ENCODE measurements at regions not wholly inside any gene's neighbourhood (a gene's known extent, or its start where the extent isn't known, plus 50 kb on each side); places are given as distances from the start of the nearest gene placed in this dataset.

GRCh38 chr12:11510671-11511070 is 115.3 kb upstream of the PRB2 start:
- H3K9ac ChIP-seq (ENCODE audit: insufficient read depth in 1 of 2, low read depth in 2 of 2, low read length in 2 of 2) = no peak overlapping the region

GRCh38 chr12:11513288-11513687 is 117.9 kb upstream of the PRB2 start:
- Histone ChIP-seq H3K79me2 (ENCODE audit: control insufficient read depth, insufficient read depth, low read length) (no peaks in the 10 kb centered on the region), H3K9me1 (ENCODE audit: control insufficient read depth, insufficient read depth, low read length) (no peaks in the 10 kb centered on the region), H4K20me1 (replicated peaks; ENCODE audit: control insufficient read depth, insufficient read depth, low read length) (no peaks in the 10 kb centered on the region), H3K9me3 (replicated peaks; ENCODE audit: control insufficient read depth, insufficient read depth, low read depth, low read length) (no peaks in the 10 kb centered on the region), H3K4me2 (ENCODE audit: insufficient read depth, low read length) (no peak overlapping the region), H3K27me3 (ENCODE audit: control insufficient read depth in 2 of 2, insufficient read depth in 2 of 2, low read length in 2 of 2) (peaks cover 0 to 13% of the 10 kb centered on the region in 2 experiments; a peak in 1 of 5 replicates), H3K36me3 (ENCODE audit: control insufficient read depth, insufficient read depth, low read length) (no peaks in the 10 kb centered on the region), H3K9ac (ENCODE audit: insufficient read depth in 1 of 2, low read depth in 2 of 2, low read length in 2 of 2) (no peak overlapping the region), H3K27ac (ENCODE audit: extremely low read depth, low read depth, low read length) (no peak overlapping the region), H2AFZ (ENCODE audit: low read depth, low read length) (no peak overlapping the region), H3K4me3 (no peak overlapping the region), H3K4me1 (replicated peaks in 1 of 2; ENCODE audit: control insufficient read depth in 2 of 2, insufficient read depth in 2 of 2, low read length in 2 of 2) (no peaks in the 10 kb centered on the region)
- FAIRE-seq (no peak), ATAC-seq (no peak), DNase-seq (ENCODE audit: extremely low read depth in 1 of 4, low spot score in 3 of 4) (peak in 2 of 4 experiments; percentile 7 to 17)
- BruUV-seq (replicated peaks) = no TSS peak
- ChIA-PET POLR2A (no interaction called here), CTCF (ENCODE audit: low intra/inter-chr PET ratio) (no interaction called here)
- 0% methylated on average over 4 of the region's 4 CpGs for WGBS (ENCODE audit: insufficient coverage, low coverage, missing lambda C conversion rate)
- in situ Hi-C loops (cut with MboI) (no loop called here), intact Hi-C loops (cut with micrococcal nuclease) (no loop called here)
- TF ChIP-seq SAFB (IDR thresholded peaks at IDR 0.05; ENCODE audit: borderline replicate concordance, low read depth, low read length) = no peak
- TF ChIP-seq ESRRB (CRISPR knock-in tag; IDR thresholded peaks at IDR 0.05; ENCODE audit: borderline replicate concordance) = no peak
- no peak for TF ChIP-seq ZNF766 (CRISPR knock-in tag; conservative IDR thresholded peaks at IDR 0.05)
- TF ChIP-seq CTCF (IDR thresholded peaks at IDR 0.05 in 2 of 3, conservative IDR thresholded peaks at IDR 0.05 in 1 of 3; ENCODE audit: insufficient read depth in 2 of 3, low read depth in 1 of 3, low read length in 3 of 3) = peak; percentile 19 to 23 (median 20); a peak in 1 of 6 replicates
- no peak for TF ChIP-seq SETDB1 (IDR thresholded peaks at IDR 0.05; ENCODE audit: low read length)
- TF ChIP-seq ZNF75A (CRISPR knock-in tag; IDR thresholded peaks at IDR 0.05) = no peak

More at GRCh38 chr12:11510671-11511070, 115.3 kb upstream of the PRB2 start:
- Histone ChIP-seq H3K4me2 (ENCODE audit: insufficient read depth, low read length) (no peak overlapping the region), H3K27ac (ENCODE audit: extremely low read depth, low read depth, low read length) (no peak overlapping the region), H3K4me3 (no peak overlapping the region), H3K27me3 (ENCODE audit: control insufficient read depth in 2 of 2, insufficient read depth in 2 of 2, low read length in 2 of 2) (peaks cover 0 to 13% of the 10 kb centered on the region in 2 experiments; a peak in 1 of 5 replicates), H4K20me1 (replicated peaks; ENCODE audit: control insufficient read depth, insufficient read depth, low read length) (no peaks in the 10 kb centered on the region), H3K79me2 (ENCODE audit: control insufficient read depth, insufficient read depth, low read length) (no peaks in the 10 kb centered on the region), H3K9me3 (replicated peaks; ENCODE audit: control insufficient read depth, insufficient read depth, low read depth, low read length) (no peaks in the 10 kb centered on the region), H3K9me1 (ENCODE audit: control insufficient read depth, insufficient read depth, low read length) (no peaks in the 10 kb centered on the region), H3K36me3 (ENCODE audit: control insufficient read depth, insufficient read depth, low read length) (no peaks in the 10 kb centered on the region), H2AFZ (ENCODE audit: low read depth, low read length) (no peak overlapping the region), H3K4me1 (replicated peaks in 1 of 2; ENCODE audit: control insufficient read depth in 2 of 2, insufficient read depth in 2 of 2, low read length in 2 of 2) (no peaks in the 10 kb centered on the region)
- FAIRE-seq (no peak), ATAC-seq (no peak), DNase-seq (ENCODE audit: extremely low read depth in 1 of 4, low spot score in 3 of 4) (no peak)
- TF ChIP-seq RNF2 (IDR thresholded peaks at IDR 0.05) (no peak), ZKSCAN1 (IDR thresholded peaks at IDR 0.05; ENCODE audit: low read depth, low read length) (no peak), RBM39 (optimal IDR thresholded peaks at IDR 0.05; ENCODE audit: low read depth, low read length) (no peak), ZBTB7A (IDR thresholded peaks at IDR 0.05; ENCODE audit: borderline replicate concordance, control insufficient read depth, low read depth, low read length) (no peak), KLF16 (IDR thresholded peaks at IDR 0.05) (no peak), HDAC3 (IDR thresholded peaks at IDR 0.05; ENCODE audit: borderline replicate concordance, partially characterized antibody) (no peak)
- CTCF ChIA-PET (ENCODE audit: low intra/inter-chr PET ratio) = no interaction called here
- in situ Hi-C loops (cut with MboI) = no loop called here
- intact Hi-C loops (cut with micrococcal nuclease) = no loop called here
- WGBS (ENCODE audit: insufficient coverage, low coverage, missing lambda C conversion rate) = 0% methylated on average over 1 of the region's 1 CpG
- POLR2A ChIA-PET = no interaction called here
- BruUV-seq (replicated peaks) = no TSS peak

All from K562 (cell line).